SU-DHL-6 (cell line): ENCODE measurements at regions not wholly inside any gene's neighbourhood (a gene's known extent, or its start where the extent isn't known, plus 50 kb on each side); places are given as distances from the start of the nearest gene placed in this dataset.

ENCODE experiments used
- H2AFZ ChIP-seq: fragments of 200-600 bp; sonication (generic); 2 replicates; pipeline ENCODE4 v1.6.1; 2014; ENCODE audit warnings: low read depth, mild to moderate bottlenecking, moderate library complexity, mixed read lengths, antibody characterized with exemption, low read length; ENCODE audit not compliant: severe bottlenecking
- H3F3A ChIP-seq: fragments of 200-600 bp; shearing (Covaris generic); 2 replicates; pipeline ENCODE4 v1.6.0; 2016; ENCODE audit warnings: antibody characterized with exemption, mild to moderate bottlenecking; ENCODE audit not compliant: insufficient read depth
- H3K27ac ChIP-seq: fragments of 200-600 bp; sonication (generic); 2 replicates; pipeline ENCODE4 v1.5.1; 2016; ENCODE audit warnings: low read depth, mild to moderate bottlenecking, low read length, moderate library complexity, mixed read lengths
- H3K27me3 ChIP-seq: fragments of 200-600 bp; sonication (generic), shearing (Covaris generic); 2 replicates; pipeline ENCODE4 v1.6.0; 2014; ENCODE audit warnings: mild to moderate bottlenecking, low read length
- H3K36me3 ChIP-seq: fragments of 200-600 bp; sonication (generic); 2 replicates; pipeline ENCODE4 v1.6.1; 2014; ENCODE audit warnings: mild to moderate bottlenecking, low read length, mixed read lengths
- H3K4me2 ChIP-seq: fragments of 300-600, 200-600 bp; shearing (Covaris generic), sonication (generic); 2 replicates; pipeline ENCODE4 v1.6.0; 2014; ENCODE audit warnings: low read length, low read depth, mild to moderate bottlenecking; ENCODE audit not compliant: poor library complexity, severe bottlenecking
- H3K4me3 ChIP-seq: fragments of 200-600 bp; sonication (generic); 2 replicates; pipeline ENCODE4 v1.5.1; 2014; ENCODE audit warnings: antibody characterized with exemption, low read length, mild to moderate bottlenecking, mixed read lengths; ENCODE audit not compliant: insufficient read depth, poor library complexity, severe bottlenecking
- H3K79me2 ChIP-seq: fragments of 200-600 bp; sonication (generic); 2 replicates; pipeline ENCODE4 v1.6.1; 2014; ENCODE audit warnings: mild to moderate bottlenecking, low read length, moderate library complexity; ENCODE audit not compliant: insufficient read depth
- H3K9ac ChIP-seq: fragments of 200-600 bp; sonication (generic); 2 replicates; pipeline ENCODE4 v1.7.0; 2014; ENCODE audit warnings: mild to moderate bottlenecking, low read length
- H3K9me2 ChIP-seq: fragments of 200-600 bp; sonication (generic); replicated peaks from 2 replicates; pipeline ENCODE4 v1.6.1; 2014; ENCODE audit warnings: low read length; ENCODE audit not compliant: insufficient read depth
- H3K9me3 ChIP-seq: fragments of 200-600 bp; sonication (generic); 2 replicates; pipeline ENCODE4 v1.6.1; 2014; ENCODE audit warnings: low read length, mixed read lengths; ENCODE audit not compliant: insufficient read depth
- H4K20me1 ChIP-seq: fragments of 200-600 bp; sonication (generic); 2 replicates; pipeline ENCODE4 v1.6.1; 2014; ENCODE audit warnings: low read depth, mild to moderate bottlenecking, antibody characterized with exemption, low read length, moderate library complexity, mixed read lengths
- EZH2phosphoT487 ChIP-seq: fragments of 200-600 bp; sonication (generic), shearing (Covaris generic); conservative IDR thresholded peaks from 2 replicates; pipeline ENCODE4 v1.6.1; 2018; ENCODE audit warnings: mild to moderate bottlenecking, antibody characterized with exemption, low read length, moderate library complexity, mixed read lengths
- TF ChIP-seq, protein P1 (sequence below): fragments of 200-600 bp; sonication (generic); IDR thresholded peaks from one replicate; pipeline ENCODE4 v1.5.1; 2017; ENCODE audit warnings: antibody characterized with exemption, mild to moderate bottlenecking, low read length, moderate library complexity; ENCODE audit not compliant: insufficient read depth, poor library complexity, severe bottlenecking

DNA sequence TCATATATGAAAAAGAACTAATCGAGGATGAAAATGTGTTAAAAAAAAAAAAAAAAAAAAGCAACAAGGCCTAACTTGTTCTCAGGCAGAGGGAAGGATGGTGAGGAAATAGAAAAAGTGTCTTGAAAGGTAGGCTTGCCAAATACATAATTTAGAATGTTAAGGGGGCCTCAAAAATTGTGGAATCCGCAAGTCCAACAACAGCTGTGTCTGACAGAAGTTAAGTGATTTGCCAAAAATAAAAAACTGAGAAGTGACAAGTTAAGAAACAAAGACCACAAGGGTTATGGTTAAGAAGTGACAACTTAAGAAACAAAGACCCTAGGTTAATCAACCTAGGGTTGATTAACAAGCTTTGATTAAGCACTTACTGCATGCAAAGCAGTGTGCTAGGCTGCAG, 110.6 kb downstream of the P2RY1 start:
- Histone ChIP-seq H2AFZ (no peak overlapping the region), H3K4me3 (no peak overlapping the region), H3K27me3 (no peaks in the 10 kb centered on the region), H3K9me2 (no peaks in the 10 kb centered on the region), H3F3A (no peaks in the 10 kb centered on the region), H3K79me2 (no peaks in the 10 kb centered on the region), H3K27ac (no peak overlapping the region), H3K9ac (no peak overlapping the region), H4K20me1 (no peaks in the 10 kb centered on the region), H3K4me2 (no peak overlapping the region), H3K9me3 (no peaks in the 10 kb centered on the region), H3K36me3 (no peaks in the 10 kb centered on the region)
- TF ChIP-seq, protein P1, sequence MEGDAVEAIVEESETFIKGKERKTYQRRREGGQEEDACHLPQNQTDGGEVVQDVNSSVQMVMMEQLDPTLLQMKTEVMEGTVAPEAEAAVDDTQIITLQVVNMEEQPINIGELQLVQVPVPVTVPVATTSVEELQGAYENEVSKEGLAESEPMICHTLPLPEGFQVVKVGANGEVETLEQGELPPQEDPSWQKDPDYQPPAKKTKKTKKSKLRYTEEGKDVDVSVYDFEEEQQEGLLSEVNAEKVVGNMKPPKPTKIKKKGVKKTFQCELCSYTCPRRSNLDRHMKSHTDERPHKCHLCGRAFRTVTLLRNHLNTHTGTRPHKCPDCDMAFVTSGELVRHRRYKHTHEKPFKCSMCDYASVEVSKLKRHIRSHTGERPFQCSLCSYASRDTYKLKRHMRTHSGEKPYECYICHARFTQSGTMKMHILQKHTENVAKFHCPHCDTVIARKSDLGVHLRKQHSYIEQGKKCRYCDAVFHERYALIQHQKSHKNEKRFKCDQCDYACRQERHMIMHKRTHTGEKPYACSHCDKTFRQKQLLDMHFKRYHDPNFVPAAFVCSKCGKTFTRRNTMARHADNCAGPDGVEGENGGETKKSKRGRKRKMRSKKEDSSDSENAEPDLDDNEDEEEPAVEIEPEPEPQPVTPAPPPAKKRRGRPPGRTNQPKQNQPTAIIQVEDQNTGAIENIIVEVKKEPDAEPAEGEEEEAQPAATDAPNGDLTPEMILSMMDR = no peak
- TF ChIP-seq EZH2phosphoT487 = no peak

- Histone ChIP-seq H3F3A (no peaks in the 10 kb centered on the region), H3K27me3 (no peaks in the 10 kb centered on the region), H3K9ac (no peak overlapping the region), H4K20me1 (no peaks in the 10 kb centered on the region), H3K9me2 (no peaks in the 10 kb centered on the region), H3K36me3 (no peaks in the 10 kb centered on the region), H3K9me3 (no peaks in the 10 kb centered on the region), H3K27ac (no peak overlapping the region), H2AFZ (no peak overlapping the region), H3K79me2 (no peaks in the 10 kb centered on the region), H3K4me3 (no peak overlapping the region), H3K4me2 (no peak overlapping the region)
- TF ChIP-seq, protein P1 = no peak
- no peak for TF ChIP-seq EZH2phosphoT487
Measured at GRCh38 chr3:152957491-152957890, 122.6 kb downstream of the P2RY1 start.

- TF ChIP-seq EZH2phosphoT487 = no peak
- TF ChIP-seq, protein P1 = no peak
- no peak overlapping the region for H3K27ac ChIP-seq
- no peak overlapping the region for H3K4me2 ChIP-seq
- H3K9ac ChIP-seq = no peak overlapping the region
- H3K4me3 ChIP-seq = no peak overlapping the region
- H3F3A ChIP-seq = no peaks in the 10 kb centered on the region
- H2AFZ ChIP-seq = no peak overlapping the region
- no peaks in the 10 kb centered on the region for H3K9me3 ChIP-seq
- no peaks in the 10 kb centered on the region for H3K9me2 ChIP-seq
- H3K36me3 ChIP-seq = no peaks in the 10 kb centered on the region
- H4K20me1 ChIP-seq = no peaks in the 10 kb centered on the region
- no peaks in the 10 kb centered on the region for H3K27me3 ChIP-seq
- H3K79me2 ChIP-seq = no peaks in the 10 kb centered on the region
Measured at GRCh38 chr3:152959307-152959706, 124.4 kb downstream of the P2RY1 start.

- no peaks in the 10 kb centered on the region for H3K27me3 ChIP-seq
- H3K27ac ChIP-seq = no peak overlapping the region
- no peak overlapping the region for H3K9ac ChIP-seq
- no peaks in the 10 kb centered on the region for H3K9me2 ChIP-seq
- no peaks in the 10 kb centered on the region for H3F3A ChIP-seq
- H3K4me3 ChIP-seq = no peak overlapping the region
- no peak overlapping the region for H2AFZ ChIP-seq
- H3K36me3 ChIP-seq = no peaks in the 10 kb centered on the region
- H3K79me2 ChIP-seq = no peaks in the 10 kb centered on the region
- H3K4me2 ChIP-seq = no peak overlapping the region
- TF ChIP-seq, protein P1 = no peak
- no peak for TF ChIP-seq EZH2phosphoT487
- H4K20me1 ChIP-seq = no peaks in the 10 kb centered on the region
- H3K9me3 ChIP-seq = no peaks in the 10 kb centered on the region
Measured at GRCh38 chr3:152960684-152961083, 125.8 kb downstream of the P2RY1 start.
